B cell (primary cell): ENCODE measurements at regions not wholly inside any gene's neighbourhood (a gene's known extent, or its start where the extent isn't known, plus 50 kb on each side); places are given as distances from the start of the nearest gene placed in this dataset.

ENCODE experiments used
- ATAC-seq: fragments of 200-7000 bp; cut with Tn5 transposase; one replicate; pipeline ENCODE4 v1.10.0; 2021; ENCODE audit warnings: low read depth, mild to moderate bottlenecking, moderate number of reproducible peaks, moderate library complexity
- CTCF ChIA-PET: fragments of 350-600 bp; sonication (Branson Sonifier 250); formaldehyde crosslinking; loops from one replicate; lab custom pipeline; 2021; ENCODE audit warnings: antibody characterized with exemption, inconsistent platforms; lab: Charles Lee
- POLR2A ChIA-PET: fragments of 350-600 bp; sonication (Branson Sonifier 250); formaldehyde crosslinking; loops from one replicate; lab custom pipeline; 2021; ENCODE audit warnings: antibody characterized with exemption; lab: Charles Lee
- DNase-seq: peaks from one replicate; pipeline ENCODE4 v3.0.0; 2013
- H2AFZ ChIP-seq: 2 replicates; pipeline ENCODE4 v1.6.1; 2012; ENCODE audit warnings: mild to moderate bottlenecking, low read depth, low read length; ENCODE audit not compliant: insufficient read depth, poor library complexity, severe bottlenecking
- H3K27ac ChIP-seq, 2 donors: 1 replicate in 1 of 2; 2 replicates in 1 of 2; pipeline ENCODE4 v1.5.1; 2012 to 2013; ENCODE audit warnings: low read length in 2 of 2, mild to moderate bottlenecking in 2 of 2, moderate library complexity in 1 of 2
- H3K27me3 ChIP-seq, 4 experiments: fragments of 200-600 bp in 1 of 4; sonication (generic) in 1 of 4; replicated peaks in 1 of 4; 1 replicate in 2 of 4; 2 replicates in 2 of 4; pipeline versions ENCODE4 v1.6.1 to v1.7.0; 2013 to 2016; ENCODE audit warnings: low read length in 3 of 4, mild to moderate bottlenecking in 2 of 4, mixed read lengths in 1 of 4, moderate library complexity in 1 of 4; ENCODE audit not compliant: insufficient read depth in 4 of 4, control insufficient read depth in 3 of 4; ENCODE audit errors: control extremely low read depth in 1 of 4
- H3K36me3 ChIP-seq, 2 experiments: replicated peaks in 1 of 2; 1 replicate in 1 of 2; 2 replicates in 1 of 2; pipeline versions ENCODE4 v1.6.1 to v1.7.1; 2013; ENCODE audit warnings: low read length in 1 of 2; ENCODE audit not compliant: insufficient read depth in 2 of 2, control insufficient read depth in 1 of 2; ENCODE audit errors: control extremely low read depth in 1 of 2, extremely low read depth in 1 of 2
- H3K4me1 ChIP-seq, 2 donors: fragments of 200-600 bp in 1 of 2; sonication (generic) in 1 of 2; 1 replicate in 1 of 2; 2 replicates in 1 of 2; pipeline versions ENCODE4 v1.5.1 to v1.6.1; 2013 to 2017; ENCODE audit warnings: low read length in 2 of 2; ENCODE audit not compliant: control insufficient read depth in 2 of 2, insufficient read depth in 2 of 2
- H3K4me2 ChIP-seq: replicated peaks from 2 replicates; pipeline ENCODE3; 2012; ENCODE audit warnings: mild to moderate bottlenecking, low read depth, low read length; ENCODE audit not compliant: poor library complexity, severe bottlenecking
- H3K4me3 ChIP-seq, 5 experiments: fragments of 200-600 bp in 1 of 5; sonication (generic) in 1 of 5; 1 replicate in 3 of 5; 2 replicates in 2 of 5; pipeline versions ENCODE4 v1.5.1 to v1.7.0; 2011 to 2016; ENCODE audit warnings: low read length in 4 of 5, mild to moderate bottlenecking in 4 of 5, low read depth in 2 of 5, control low read depth in 1 of 5, moderate library complexity in 1 of 5; ENCODE audit not compliant: insufficient read depth in 1 of 5; ENCODE audit errors: control extremely low read depth in 1 of 5, extremely low read depth in 1 of 5
- H3K79me2 ChIP-seq: fragments of 200-600 bp; sonication (generic); one replicate; pipeline ENCODE4 v1.6.0; 2016; ENCODE audit warnings: low read length; ENCODE audit not compliant: control insufficient read depth, insufficient read depth
- H3K9ac ChIP-seq: fragments of 200-600 bp; sonication (generic); 2 replicates; pipeline ENCODE4 v1.6.1; 2017; ENCODE audit warnings: mild to moderate bottlenecking, low read length, moderate library complexity
- H3K9me3 ChIP-seq, 3 donors: one replicate each; pipeline versions ENCODE4 v1.6.1 to v1.7.1; 2013; ENCODE audit warnings: low read length in 2 of 3; ENCODE audit not compliant: control insufficient read depth in 2 of 3, insufficient read depth in 1 of 3; ENCODE audit errors: control extremely low read depth in 1 of 3
- H4K20me1 ChIP-seq: 2 replicates; pipeline ENCODE4 v1.6.0; 2012; ENCODE audit warnings: mild to moderate bottlenecking, low read length; ENCODE audit not compliant: insufficient read depth, control insufficient read depth, poor library complexity, severe bottlenecking
- H3K27ac Mint-ChIP-seq: one replicate; pipeline ENCODE4 v1.8.0; 2021; ENCODE audit warnings: mixed read lengths
- H3K27me3 Mint-ChIP-seq: one replicate; pipeline ENCODE4 v1.8.0; 2021; ENCODE audit warnings: mixed read lengths
- H3K4me1 Mint-ChIP-seq: one replicate; pipeline ENCODE4 v1.8.0; 2021; ENCODE audit warnings: mixed read lengths
- H3K4me3 Mint-ChIP-seq: one replicate; pipeline ENCODE4 v1.8.0; 2021; ENCODE audit warnings: mixed read lengths
- H3K9me3 Mint-ChIP-seq: one replicate; pipeline ENCODE4 v1.8.0; 2022; ENCODE audit warnings: mixed read lengths; ENCODE audit not compliant: insufficient read depth
- EZH2 ChIP-seq: IDR thresholded peaks from 2 replicates; pipeline ENCODE4 v1.6.1; 2012; ENCODE audit warnings: borderline replicate concordance, low read depth, mild to moderate bottlenecking, moderate library complexity, low read length; ENCODE audit not compliant: insufficient read depth, poor library complexity, severe bottlenecking
- WGBS: methylation state at CpG from one replicate; pipeline ENCODE4 v1.1.5; 2013; ENCODE audit warnings: missing lambda C conversion rate; ENCODE audit not compliant: insufficient coverage; 5-methylcytosine and 5-hydroxymethylcytosine counted together
- intact Hi-C: fragments of 100-400 bp; cut with micrococcal nuclease; formaldehyde crosslinking; loops from one replicate; pipeline ENCODE4 v1.10.0; 2022
- TF ChIP-seq, protein P1 (sequence below): fragments of 200-600 bp; IDR thresholded peaks from one replicate; pipeline ENCODE4 v1.8.0; 2022; ENCODE audit warnings: antibody characterized with exemption, mild to moderate bottlenecking

DNA sequence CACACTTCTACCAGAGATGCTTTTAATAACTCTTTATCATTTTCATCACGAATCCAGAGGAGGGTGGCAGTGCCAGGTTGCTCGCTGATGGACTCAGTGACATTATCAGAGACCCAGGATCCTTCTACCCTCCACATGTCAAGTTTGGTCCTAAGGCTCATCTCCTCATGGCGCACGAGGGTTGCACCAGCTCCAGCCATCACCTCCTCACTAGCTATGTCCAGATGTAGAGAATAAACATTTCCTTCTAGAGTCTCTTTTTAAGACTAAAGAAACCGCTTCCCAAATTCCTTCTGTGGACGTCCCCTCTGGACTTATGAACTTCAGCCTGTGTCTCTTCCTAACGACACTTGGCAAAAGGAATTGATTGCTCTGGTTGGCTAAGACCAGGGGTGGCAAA lies 178.7 kb downstream of the BMP7 start:
- CTCF ChIA-PET: no interaction called here
- no peak overlapping the region for H3K4me3 Mint-ChIP-seq

DNA sequence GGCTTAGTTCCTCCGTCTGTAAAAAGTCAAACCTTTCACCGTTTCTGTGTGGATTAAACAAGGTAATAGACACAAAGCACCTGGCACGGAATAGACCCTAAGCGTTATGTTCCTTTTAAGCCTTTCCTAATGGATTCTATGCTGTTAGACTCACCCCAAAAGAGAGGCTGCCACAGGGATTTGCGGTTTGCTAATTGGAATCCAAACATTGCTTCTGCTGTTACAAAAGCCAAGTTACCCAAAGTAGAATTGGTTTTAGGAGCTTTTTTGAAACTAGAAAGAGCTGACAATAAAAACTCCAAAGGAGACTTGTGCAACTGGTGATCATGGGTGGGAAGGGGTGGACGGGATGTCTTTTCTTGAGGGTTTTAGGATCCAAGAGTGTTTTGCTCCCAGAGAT lies 178.0 kb downstream of the BMP7 start:
- Histone ChIP-seq H3K36me3 (no peaks in the 10 kb centered on the region), H3K27ac (no peak overlapping the region), H3K4me3 (no peak overlapping the region), H3K9ac (no peak overlapping the region), H3K27me3 (peaks cover 0 to 7% (median 0%) of the 10 kb centered on the region in 4 experiments), H3K4me1 (peaks cover 0 to 6% of the 10 kb centered on the region in 2 donors), H2AFZ (no peak overlapping the region), H3K9me3 (peaks cover 0 to 16% (median 0%) of the 10 kb centered on the region in 3 donors), H3K4me2 (no peak overlapping the region), H4K20me1 (no peaks in the 10 kb centered on the region), H3K79me2 (no peaks in the 10 kb centered on the region)
- no peak overlapping the region for H3K4me3 Mint-ChIP-seq
- ChIA-PET POLR2A (no interaction called here), CTCF (no interaction called here)
- peaks cover 10% of the 10 kb centered on the region for H3K4me1 Mint-ChIP-seq
- ATAC-seq: no peak
- peaks cover 13% of the 10 kb centered on the region for H3K27me3 Mint-ChIP-seq
- TF ChIP-seq, protein P1, sequence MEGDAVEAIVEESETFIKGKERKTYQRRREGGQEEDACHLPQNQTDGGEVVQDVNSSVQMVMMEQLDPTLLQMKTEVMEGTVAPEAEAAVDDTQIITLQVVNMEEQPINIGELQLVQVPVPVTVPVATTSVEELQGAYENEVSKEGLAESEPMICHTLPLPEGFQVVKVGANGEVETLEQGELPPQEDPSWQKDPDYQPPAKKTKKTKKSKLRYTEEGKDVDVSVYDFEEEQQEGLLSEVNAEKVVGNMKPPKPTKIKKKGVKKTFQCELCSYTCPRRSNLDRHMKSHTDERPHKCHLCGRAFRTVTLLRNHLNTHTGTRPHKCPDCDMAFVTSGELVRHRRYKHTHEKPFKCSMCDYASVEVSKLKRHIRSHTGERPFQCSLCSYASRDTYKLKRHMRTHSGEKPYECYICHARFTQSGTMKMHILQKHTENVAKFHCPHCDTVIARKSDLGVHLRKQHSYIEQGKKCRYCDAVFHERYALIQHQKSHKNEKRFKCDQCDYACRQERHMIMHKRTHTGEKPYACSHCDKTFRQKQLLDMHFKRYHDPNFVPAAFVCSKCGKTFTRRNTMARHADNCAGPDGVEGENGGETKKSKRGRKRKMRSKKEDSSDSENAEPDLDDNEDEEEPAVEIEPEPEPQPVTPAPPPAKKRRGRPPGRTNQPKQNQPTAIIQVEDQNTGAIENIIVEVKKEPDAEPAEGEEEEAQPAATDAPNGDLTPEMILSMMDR: no peak
- no peak for TF ChIP-seq EZH2
- WGBS: 31% methylated on average over 5 of the region's 6 CpGs
- intact Hi-C loops: no loop called here
- H3K27ac Mint-ChIP-seq: no peak overlapping the region
- no peaks in the 10 kb centered on the region for H3K9me3 Mint-ChIP-seq
- no peak for DNase-seq

More for the DNA sequence above, 178.7 kb downstream of the BMP7 start:
- Histone ChIP-seq H3K27ac (no peak overlapping the region), H4K20me1 (no peaks in the 10 kb centered on the region), H3K4me2 (no peak overlapping the region), H3K27me3 (peaks cover 0 to 7% (median 0%) of the 10 kb centered on the region in 4 experiments), H3K4me1 (peaks cover 0 to 6% of the 10 kb centered on the region in 2 donors), H3K79me2 (no peaks in the 10 kb centered on the region), H3K4me3 (no peak overlapping the region), H3K9ac (no peak overlapping the region), H3K36me3 (no peaks in the 10 kb centered on the region), H3K9me3 (peaks cover 0 to 18% (median 0%) of the 10 kb centered on the region in 3 donors), H2AFZ (no peak overlapping the region)
- ATAC-seq: no peak
- H3K9me3 Mint-ChIP-seq: no peaks in the 10 kb centered on the region
- TF ChIP-seq, protein P1: no peak
- no peak for TF ChIP-seq EZH2
- H3K4me1 Mint-ChIP-seq: peaks cover 10% of the 10 kb centered on the region
- intact Hi-C loops: no loop called here
- peaks cover 16% of the 10 kb centered on the region for H3K27me3 Mint-ChIP-seq
- POLR2A ChIA-PET: no interaction called here
- 91% methylated on average over 6 of the region's 7 CpGs for WGBS
- H3K27ac Mint-ChIP-seq: no peak overlapping the region
- DNase-seq: no peak
